Tibial nerve (tissue), 4 donors: ENCODE measurements at regions not wholly inside any gene's neighbourhood (a gene's known extent, or its start where the extent isn't known, plus 50 kb on each side); places are given as distances from the start of the nearest gene placed in this dataset.

Experiments
- DNase-seq, 2 donors: peaks; one replicate each; pipeline ENCODE4 v3.0.0-alpha.2; 2019; ENCODE audit warnings: low spot score in 2 of 2
- H3K27ac ChIP-seq, 4 donors: fragments of 200-600 bp; sonication (generic) in 3 of 4; one replicate each; pipeline ENCODE4 v1.5.1; 2017 to 2019; ENCODE audit warnings: mild to moderate bottlenecking in 1 of 4
- H3K27me3 ChIP-seq, 2 donors: fragments of 200-600 bp; sonication (generic) in 1 of 2; one replicate each; pipeline versions ENCODE4 v1.5.1 to v1.6.0; 2017 to 2019
- H3K36me3 ChIP-seq, 3 donors: fragments of 200-600 bp; sonication (generic); one replicate each; pipeline ENCODE4 v1.5.1; 2018 to 2019
- H3K4me1 ChIP-seq, 4 donors: fragments of 200-600 bp; sonication (generic) in 3 of 4; one replicate each; pipeline ENCODE4 v1.5.1; 2017 to 2019
- H3K4me3 ChIP-seq, 4 donors: fragments of 200-600 bp; sonication (generic) in 3 of 4; one replicate each; pipeline ENCODE4 v1.5.1; 2017 to 2019; ENCODE audit warnings: mild to moderate bottlenecking in 1 of 4, moderate library complexity in 1 of 4
- H3K9me3 ChIP-seq, 4 donors: fragments of 200-600 bp; sonication (generic) in 3 of 4; one replicate each; pipeline ENCODE4 v1.5.1; 2017 to 2019
- CTCF ChIP-seq, 5 experiments: fragments of 200-600 bp in 3 of 5; fragments of 450-650 bp in 2 of 5; sonication (generic) in 3 of 5; IDR thresholded peaks; one replicate each; pipeline ENCODE4 v1.5.1; 2016 to 2019; ENCODE audit warnings: antibody characterized with exemption in 5 of 5, mild to moderate bottlenecking in 3 of 5, moderate library complexity in 2 of 5
- EP300 ChIP-seq, 2 donors: sonication (generic); formaldehyde crosslinking; IDR thresholded peaks; one replicate each; pipeline ENCODE4 v1.6.1; 2017; ENCODE audit warnings: antibody characterized with exemption in 2 of 2, mild to moderate bottlenecking in 1 of 2
- POLR2A ChIP-seq, 2 donors: fragments of 450-650 bp; IDR thresholded peaks; one replicate each; pipeline ENCODE4 v1.6.1; 2017; ENCODE audit warnings: antibody characterized with exemption in 2 of 2, mild to moderate bottlenecking in 2 of 2, moderate library complexity in 2 of 2
- WGBS, 2 donors: methylation state at CpG; one replicate each; pipeline ENCODE4 v1.1.5; 2018; 5-methylcytosine and 5-hydroxymethylcytosine counted together

GRCh38 chr16:64312980-64313379, 808.9 kb downstream of the CDH11 start:
- Histone ChIP-seq H3K27me3 (no peaks in the 10 kb centered on the region), H3K36me3 (no peaks in the 10 kb centered on the region), H3K4me3 (no peak overlapping the region), H3K9me3 (peaks cover 0 to 8% (median 2%) of the 10 kb centered on the region in 4 donors), H3K4me1 (no peaks in the 10 kb centered on the region), H3K27ac (no peak overlapping the region)
- DNase-seq = no peak
- WGBS, 2 donors = 80 to 87% methylated on average over 2 of the region's 2 CpGs
- TF ChIP-seq CTCF (IDR thresholded peaks at IDR 0.05) = no peak
- no peak for TF ChIP-seq EP300 (IDR thresholded peaks at IDR 0.05)
- TF ChIP-seq POLR2A (IDR thresholded peaks at IDR 0.05) = no peak

- Histone ChIP-seq H3K4me3 (no peak overlapping the region), H3K27ac (no peak overlapping the region), H3K9me3 (peaks cover 0 to 8% (median 2%) of the 10 kb centered on the region in 4 donors), H3K36me3 (no peaks in the 10 kb centered on the region), H3K4me1 (no peaks in the 10 kb centered on the region), H3K27me3 (no peaks in the 10 kb centered on the region)
- DNase-seq = no peak
- TF ChIP-seq POLR2A (IDR thresholded peaks at IDR 0.05) = no peak
- no peak for TF ChIP-seq CTCF (IDR thresholded peaks at IDR 0.05)
- no peak for TF ChIP-seq EP300 (IDR thresholded peaks at IDR 0.05)
These were observed 809.6 kb downstream of the CDH11 start for GRCh38 chr16:64312292-64312691.

GRCh38 chr16:64311241-64311640, 810.6 kb downstream of the CDH11 start:
- Histone ChIP-seq H3K4me1 (no peaks in the 10 kb centered on the region), H3K27ac (no peak overlapping the region), H3K9me3 (peaks cover 0 to 8% (median 2%) of the 10 kb centered on the region in 4 donors), H3K27me3 (no peaks in the 10 kb centered on the region), H3K36me3 (no peaks in the 10 kb centered on the region), H3K4me3 (no peak overlapping the region)
- WGBS, 2 donors = 82 to 94% methylated on average over 1 of the region's 1 CpG
- DNase-seq = no peak
- no peak for TF ChIP-seq POLR2A (IDR thresholded peaks at IDR 0.05)
- TF ChIP-seq EP300 (IDR thresholded peaks at IDR 0.05) = no peak
- no peak for TF ChIP-seq CTCF (IDR thresholded peaks at IDR 0.05)

- no peaks in the 10 kb centered on the region for H3K36me3 ChIP-seq
- H3K4me1 ChIP-seq = no peaks in the 10 kb centered on the region
- H3K4me3 ChIP-seq = no peak overlapping the region
- TF ChIP-seq CTCF (IDR thresholded peaks at IDR 0.05) = no peak
- TF ChIP-seq EP300 (IDR thresholded peaks at IDR 0.05) = no peak
- no peak for TF ChIP-seq POLR2A (IDR thresholded peaks at IDR 0.05)
- no peak overlapping the region for H3K27ac ChIP-seq
- DNase-seq = no peak
- 77 to 78% methylated on average over 2 of the region's 2 CpGs for WGBS, 2 donors
- H3K9me3 ChIP-seq = peaks cover 0 to 8% (median 2%) of the 10 kb centered on the region in 4 donors
- H3K27me3 ChIP-seq = no peaks in the 10 kb centered on the region
These were observed 812.3 kb downstream of the CDH11 start for GRCh38 chr16:64309398-64310110.

DNA sequence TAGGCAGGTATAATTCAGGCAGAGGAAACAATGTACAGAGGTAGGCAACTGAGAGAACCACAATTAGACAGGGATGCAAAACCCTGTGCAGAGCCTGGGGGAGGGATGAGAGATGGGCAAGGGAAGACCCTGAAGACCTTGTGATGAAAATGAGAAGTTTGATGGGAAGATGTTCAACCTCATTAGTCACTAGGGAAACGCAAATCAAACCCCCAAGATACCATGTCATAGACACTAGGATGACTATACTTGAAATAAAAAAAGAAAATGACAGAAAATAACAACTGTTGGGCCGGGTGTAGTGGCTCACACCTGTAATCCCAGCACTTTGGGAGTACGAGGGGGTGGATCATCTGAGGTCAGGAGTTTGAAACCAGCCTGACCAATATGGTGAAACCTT, 813.1 kb downstream of the CDH11 start:
- 93 to 94% methylated on average over 3 of the region's 3 CpGs for WGBS, 2 donors
- no peak overlapping the region for H3K4me3 ChIP-seq
- TF ChIP-seq POLR2A (IDR thresholded peaks at IDR 0.05) = no peak
- no peak for TF ChIP-seq EP300 (IDR thresholded peaks at IDR 0.05)
- no peak for TF ChIP-seq CTCF (IDR thresholded peaks at IDR 0.05)

More for the DNA sequence above, 813.1 kb downstream of the CDH11 start:
- Histone ChIP-seq H3K36me3 (no peaks in the 10 kb centered on the region), H3K27ac (no peak overlapping the region), H3K9me3 (peaks cover 0 to 8% (median 2%) of the 10 kb centered on the region in 4 donors), H3K27me3 (no peaks in the 10 kb centered on the region), H3K4me1 (no peaks in the 10 kb centered on the region)
- DNase-seq = no peak
